ENCODE measurements at regions not wholly inside any gene's neighbourhood (a gene's known extent, or its start where the extent isn't known, plus 50 kb on each side); places are given as distances from the start of the nearest gene placed in this dataset.
A peak's percentile ranks its signal among the peaks of the same experiment; 100 is the strongest.
"Not testable (repeated sequence)": the region's sequence is repeated elsewhere in the genome, so short reads cannot be mapped to it uniquely, and the experiment has no call there.

DNA sequence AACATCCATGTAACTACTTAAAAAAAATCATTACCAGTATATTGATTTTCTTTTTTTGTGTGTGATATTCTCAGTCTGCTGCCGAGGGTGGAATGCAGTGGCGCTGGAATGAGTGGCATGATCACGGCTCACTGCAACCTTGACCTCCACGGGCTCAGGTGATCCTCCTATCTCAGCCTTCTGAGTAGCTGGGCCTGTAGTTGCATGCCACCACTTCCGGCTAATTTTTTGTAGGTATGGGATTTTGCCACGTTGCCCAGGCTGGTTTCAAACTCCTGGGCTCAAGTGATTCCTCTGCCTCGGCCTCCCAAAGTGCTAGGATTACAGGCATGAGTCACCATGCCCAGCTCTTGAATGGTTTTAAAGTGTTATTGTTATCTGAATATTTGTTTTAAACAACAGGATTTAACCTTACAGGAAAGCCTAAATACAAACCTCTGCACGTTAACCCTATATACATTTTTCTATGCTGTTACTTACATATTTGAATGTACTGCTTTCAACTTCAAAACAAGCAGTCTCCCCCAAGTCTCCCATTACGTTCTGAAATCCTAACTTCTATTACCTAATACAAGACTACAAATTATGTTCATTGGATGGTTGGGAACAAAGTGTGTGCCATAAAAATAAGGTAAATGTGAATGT is 61.7 kb downstream of the KPNA2 start:
- no peak for DNase-seq

DNA sequence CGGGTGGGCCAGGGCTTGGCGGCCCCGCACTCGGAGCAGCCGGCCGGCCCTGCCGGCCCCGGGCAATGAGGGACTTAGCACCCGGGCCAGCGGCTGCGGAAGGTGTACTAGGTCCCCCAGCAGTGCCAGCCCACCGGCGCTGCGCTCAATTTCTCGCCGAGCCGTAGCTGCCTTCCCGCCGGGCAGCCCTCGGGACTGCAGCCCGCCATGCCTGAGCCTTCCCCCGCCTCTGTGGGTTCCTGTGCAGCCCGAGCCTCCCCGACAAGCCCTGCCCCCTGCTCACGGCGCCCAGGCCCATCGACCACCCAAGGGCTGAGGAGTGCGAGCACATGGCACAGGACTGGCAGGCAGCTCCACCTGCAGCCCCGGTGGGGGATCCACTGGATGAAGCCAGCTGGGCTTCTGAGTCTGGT is 63.8 kb downstream of the KPNA2 start:
- DNase-seq, result not testable (repeated sequence)

DNA sequence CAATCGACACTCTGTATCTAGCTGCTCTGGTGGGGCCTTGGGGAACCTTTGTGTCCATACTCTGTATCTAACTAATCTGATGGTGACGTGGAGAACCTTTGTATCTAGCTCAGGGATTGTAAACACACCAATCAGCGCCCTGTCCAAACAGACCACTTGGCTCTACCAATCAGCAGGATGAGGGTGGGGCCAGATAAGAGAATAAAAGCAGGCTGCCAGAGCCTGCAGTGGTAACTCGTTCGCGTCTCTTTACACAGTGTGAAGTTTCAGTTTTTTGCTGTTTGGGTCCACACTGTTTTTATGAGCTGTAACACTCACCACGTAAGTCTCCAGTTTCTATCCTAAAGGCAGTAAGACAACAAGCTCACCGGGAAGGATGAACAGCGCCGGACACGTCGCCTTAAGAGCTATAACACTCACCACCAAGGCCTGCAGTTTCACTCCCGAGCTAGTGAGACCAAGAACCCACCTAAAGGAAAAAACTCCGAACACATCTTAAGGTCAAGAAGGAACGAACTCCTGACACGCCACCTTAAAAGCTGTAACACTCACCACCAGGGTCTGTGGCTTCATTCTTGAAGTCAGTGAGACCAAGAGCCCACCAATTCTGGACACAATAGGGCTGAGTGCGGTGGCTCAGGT is 64.6 kb downstream of the KPNA2 start:
- no peak for DNase-seq

DNA sequence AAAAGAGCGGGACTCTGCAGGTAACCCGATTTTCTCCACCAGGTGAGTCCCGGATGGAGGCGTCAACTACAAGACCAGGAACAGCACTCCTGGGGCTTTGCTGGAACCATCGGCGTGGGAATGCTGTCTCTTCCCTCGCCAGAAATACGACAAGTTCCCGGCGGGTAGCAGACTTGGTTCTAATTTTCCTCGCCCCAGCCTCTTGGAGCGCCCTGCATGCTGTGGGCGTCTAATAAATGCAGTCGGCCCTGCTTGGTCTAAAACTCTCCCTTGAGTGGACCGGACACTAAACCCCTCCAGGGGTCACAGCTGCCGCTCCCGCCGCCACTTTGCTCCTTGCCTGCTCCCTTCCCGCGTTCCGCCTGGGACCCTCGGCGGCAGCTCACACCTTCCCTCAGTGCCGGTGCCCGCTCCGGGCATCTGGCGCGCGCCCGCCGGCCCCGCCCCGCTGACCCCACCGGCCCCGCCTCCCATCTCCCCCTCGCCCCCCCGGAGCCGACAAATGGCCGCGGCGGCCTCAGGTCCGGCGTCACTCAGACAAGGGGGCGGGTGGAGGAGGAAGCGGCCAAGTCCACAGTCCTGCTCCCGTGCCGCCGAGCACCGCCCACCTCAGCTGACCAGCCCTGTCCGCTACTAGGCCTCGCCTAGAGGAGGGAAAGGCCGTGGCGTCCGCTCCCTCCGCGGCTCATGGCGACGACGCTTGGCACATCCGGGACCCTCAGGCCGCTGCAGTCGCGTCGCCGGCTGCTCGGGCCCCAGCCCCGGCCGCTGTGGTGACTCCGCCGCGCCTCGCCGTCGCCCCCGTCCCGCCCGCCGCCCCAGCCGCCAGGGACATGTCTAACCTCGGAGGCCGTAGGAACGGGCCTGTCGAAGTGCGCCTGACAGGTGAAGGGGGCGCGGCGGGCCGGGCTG is 65.8 kb downstream of the KPNA2 start:
- DNase-seq, result peak; percentile 67 to 78

- DNase-seq, result peak in 1 of 2 experiments; percentile 59
These were observed 66.4 kb downstream of the KPNA2 start for GRCh38 chr17:68101987-68102314.

DNA sequence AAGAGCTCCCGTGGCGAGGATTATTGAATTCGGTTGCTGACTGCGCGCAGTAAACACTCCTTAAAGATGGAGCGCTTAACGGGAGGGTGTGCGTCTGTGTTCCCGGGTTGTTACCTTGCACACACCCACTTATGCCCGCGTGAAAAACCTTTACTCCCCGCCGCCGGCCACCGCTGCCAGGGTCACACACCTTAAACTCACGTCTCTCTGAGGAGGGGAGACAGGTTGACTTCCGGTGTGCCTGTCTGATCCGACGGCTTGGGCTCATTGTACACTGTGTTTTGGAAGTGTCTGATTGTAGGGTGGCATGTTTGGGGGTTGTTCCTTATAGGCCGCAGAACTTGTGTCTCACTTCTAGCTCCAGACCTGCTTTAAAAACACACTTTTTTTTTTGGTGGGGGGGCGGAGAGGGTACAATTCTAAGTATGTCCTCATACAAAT is 66.8 kb downstream of the KPNA2 start:
- peak; percentile 41 to 48 for DNase-seq

DNA sequence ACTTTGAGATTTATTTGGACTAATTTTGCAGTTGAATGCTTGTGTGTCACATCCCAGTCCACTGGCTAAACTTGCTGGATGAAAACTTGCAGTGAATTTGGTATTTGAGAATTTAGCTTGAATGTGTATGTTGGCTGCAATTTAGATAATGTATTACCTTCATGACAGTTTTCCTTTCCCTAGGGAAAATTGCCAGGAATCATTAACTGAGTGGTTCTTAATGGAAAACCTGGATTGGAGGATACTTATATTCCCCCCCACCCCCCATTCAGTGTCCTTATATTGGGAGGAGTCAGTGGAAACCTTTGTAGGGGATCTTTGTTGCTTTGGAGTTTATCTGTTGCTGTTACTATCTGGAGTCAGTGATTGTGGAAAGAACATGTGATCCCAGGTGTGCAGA is 67.6 kb downstream of the KPNA2 start:
- DNase-seq, result no peak

GRCh38 chr17:68106085-68106484 is 70.5 kb downstream of the KPNA2 start:
- DNase-seq, result no peak

DNA sequence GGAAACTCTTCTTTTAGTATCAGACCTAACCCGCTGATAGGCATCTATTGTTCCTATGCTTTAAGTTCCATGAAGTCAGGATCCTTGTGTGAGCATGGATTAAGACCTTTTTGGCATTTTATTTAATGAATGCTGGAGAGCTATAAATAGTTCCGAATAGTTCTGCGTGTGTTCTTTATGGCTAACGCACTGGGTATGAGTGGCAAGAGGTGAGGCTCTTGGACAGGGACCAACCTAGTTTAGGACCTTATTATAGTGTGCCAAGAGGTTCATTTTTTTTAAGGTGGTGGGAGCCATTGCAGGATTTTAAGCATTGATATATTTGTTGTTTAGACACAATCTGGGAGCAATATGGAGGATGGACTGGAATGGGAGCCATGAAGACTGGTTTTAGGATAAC is 71.8 kb downstream of the KPNA2 start:
- DNase-seq, result no peak

DNA sequence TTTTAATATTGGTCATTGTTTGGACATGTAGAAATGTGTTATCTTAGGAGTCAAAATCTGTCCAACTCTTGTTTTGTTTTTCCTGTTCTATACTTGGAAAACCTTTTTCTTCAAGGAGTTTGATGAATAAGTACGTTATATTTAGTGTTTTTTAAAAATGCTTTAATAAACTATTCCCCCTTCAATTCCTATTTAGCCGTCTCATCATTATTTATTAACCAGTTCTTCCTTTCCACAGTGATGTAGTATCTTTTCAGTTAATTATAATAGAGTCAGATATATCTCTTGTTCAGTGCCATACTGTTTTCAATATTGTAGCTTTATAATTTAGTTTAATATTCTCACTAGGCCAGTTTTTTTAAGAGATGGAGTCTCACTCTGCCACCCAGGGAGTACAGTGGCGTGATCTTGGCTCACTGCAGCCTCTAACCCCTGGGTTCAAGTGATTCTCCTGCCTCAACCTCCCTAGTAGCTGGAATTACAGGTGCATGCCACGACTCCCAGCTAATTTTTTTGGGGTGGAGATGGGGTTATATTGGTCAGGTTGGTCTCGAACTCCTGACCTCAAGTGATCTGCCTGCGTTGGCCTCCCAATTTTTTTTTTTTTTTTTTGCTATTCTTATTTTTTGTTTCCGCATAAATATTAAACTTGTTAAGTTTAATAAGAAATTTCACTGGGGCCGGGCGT is 72.9 kb downstream of the KPNA2 start:
- no peak for DNase-seq

- not testable (repeated sequence) for DNase-seq
These were observed 73.9 kb downstream of the KPNA2 start for GRCh38 chr17:68109404-68109803.

DNA sequence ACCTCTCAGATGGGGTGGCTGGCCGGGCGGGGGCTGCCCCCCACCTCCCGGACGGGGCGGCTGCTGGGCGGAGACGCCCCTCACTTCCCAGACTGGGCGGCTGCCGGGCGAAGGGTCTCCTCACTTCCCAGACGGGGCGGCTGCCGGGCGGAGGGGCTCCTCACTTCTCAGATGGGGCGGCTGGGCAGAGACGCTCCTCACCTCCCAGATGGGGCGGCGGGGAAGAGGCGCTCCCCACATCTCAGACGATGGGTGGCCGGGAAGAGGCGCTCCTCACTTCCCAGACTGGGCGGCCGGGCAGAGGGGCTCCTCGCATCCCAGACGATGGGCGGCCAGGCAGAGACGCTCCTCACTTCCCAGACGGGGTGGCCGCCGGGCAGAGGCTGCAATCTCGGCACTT is 80.7 kb downstream of the KPNA2 start:
- DNase-seq, result not testable (repeated sequence)

GRCh38 chr17:68122587-68122986 is 87.1 kb downstream of the KPNA2 start:
- no peak for DNase-seq

GRCh38 chr17:68125111-68125870 is 89.8 kb downstream of the KPNA2 start:
- DNase-seq, result no peak

- no peak for DNase-seq
These were observed 92.4 kb downstream of the KPNA2 start for GRCh38 chr17:68127914-68128313.

- DNase-seq, result no peak
These were observed 95.9 kb downstream of the KPNA2 start for GRCh38 chr17:68131456-68131855.

DNA sequence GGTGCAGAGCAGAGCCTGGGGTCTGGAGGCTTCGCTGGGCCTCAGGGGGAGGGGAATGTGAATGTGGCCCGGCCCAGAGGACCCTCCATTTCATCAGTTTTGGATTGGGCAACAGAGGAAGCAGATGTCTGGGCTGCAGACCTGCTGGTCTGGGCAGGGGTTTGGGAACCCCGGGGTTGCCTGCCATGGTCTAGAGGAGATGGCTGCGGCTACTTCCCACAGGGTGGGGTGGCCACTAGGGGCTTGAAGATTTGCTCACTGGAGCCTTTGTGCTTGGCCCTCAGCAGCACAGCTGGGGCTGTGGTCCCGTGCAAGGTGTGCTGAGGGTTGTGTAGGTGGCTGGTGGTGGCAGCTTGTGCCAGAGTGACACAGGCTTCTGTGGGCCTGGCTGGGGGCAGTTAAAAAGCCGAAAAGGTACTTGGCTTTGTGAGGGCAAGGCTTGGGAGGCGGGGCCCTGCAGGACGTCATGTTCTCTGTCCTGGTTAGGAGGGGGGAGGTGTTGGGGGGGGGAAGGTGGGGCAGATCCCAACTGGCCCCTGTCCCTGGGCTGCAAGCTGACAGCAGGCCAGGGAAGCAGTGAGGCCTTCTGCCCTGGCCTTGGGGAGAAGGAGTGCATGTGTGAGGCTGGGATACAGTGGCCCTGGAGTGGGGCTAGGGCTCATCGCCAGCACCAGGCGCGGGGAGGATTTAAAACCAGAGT is 98.0 kb downstream of the KPNA2 start:
- no peak for DNase-seq

DNA sequence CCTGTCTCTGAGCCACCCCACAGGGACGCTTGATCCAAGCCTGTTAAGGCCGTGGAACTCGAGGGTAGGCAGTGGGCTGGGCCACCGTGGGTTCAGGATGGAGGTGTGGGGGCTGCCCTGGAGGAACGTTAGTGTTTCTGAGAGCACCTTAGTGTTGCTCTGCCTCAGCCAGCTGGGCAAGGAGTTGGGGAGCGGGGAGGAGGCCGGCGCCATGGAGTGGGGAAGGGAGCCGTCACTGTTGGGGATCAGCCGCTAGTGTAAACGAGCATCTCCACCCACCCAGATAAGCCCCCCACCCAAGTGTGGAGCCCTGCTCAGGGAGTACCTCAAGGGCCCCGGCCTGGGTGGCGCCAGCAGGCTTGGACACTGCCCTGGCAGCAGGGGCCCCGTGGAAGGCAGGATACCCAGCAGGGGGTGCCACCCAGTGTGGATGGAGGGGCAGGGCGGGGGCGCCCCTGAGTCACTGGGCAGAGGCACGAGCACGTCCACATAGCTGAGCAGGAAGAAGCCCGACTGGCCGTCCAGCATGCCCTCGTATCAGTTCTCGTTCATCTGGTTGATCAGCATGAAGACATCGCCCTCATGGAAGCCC is 98.6 kb downstream of the KPNA2 start:
- no peak for DNase-seq

DNA sequence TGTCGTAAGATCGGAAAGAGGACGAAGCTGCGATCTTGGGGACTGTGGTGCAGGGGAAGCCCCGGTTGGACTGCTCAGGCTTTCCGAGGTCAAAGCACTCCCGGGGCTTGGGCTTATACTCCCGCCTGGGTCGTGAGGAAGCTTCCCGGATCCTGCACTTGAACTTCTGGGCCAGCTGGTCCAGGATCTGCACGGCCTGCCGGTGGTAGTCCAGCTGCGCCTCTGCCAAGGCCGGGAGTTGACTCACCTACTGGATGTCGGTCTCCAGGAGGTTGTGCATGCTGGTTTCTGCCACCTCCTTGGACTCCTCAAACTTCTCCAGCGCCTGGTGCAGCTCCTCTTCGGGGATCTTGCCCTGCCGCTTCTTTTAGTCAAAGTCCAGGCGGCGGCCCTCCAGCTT is 99.2 kb downstream of the KPNA2 start:
- no peak for DNase-seq

DNA sequence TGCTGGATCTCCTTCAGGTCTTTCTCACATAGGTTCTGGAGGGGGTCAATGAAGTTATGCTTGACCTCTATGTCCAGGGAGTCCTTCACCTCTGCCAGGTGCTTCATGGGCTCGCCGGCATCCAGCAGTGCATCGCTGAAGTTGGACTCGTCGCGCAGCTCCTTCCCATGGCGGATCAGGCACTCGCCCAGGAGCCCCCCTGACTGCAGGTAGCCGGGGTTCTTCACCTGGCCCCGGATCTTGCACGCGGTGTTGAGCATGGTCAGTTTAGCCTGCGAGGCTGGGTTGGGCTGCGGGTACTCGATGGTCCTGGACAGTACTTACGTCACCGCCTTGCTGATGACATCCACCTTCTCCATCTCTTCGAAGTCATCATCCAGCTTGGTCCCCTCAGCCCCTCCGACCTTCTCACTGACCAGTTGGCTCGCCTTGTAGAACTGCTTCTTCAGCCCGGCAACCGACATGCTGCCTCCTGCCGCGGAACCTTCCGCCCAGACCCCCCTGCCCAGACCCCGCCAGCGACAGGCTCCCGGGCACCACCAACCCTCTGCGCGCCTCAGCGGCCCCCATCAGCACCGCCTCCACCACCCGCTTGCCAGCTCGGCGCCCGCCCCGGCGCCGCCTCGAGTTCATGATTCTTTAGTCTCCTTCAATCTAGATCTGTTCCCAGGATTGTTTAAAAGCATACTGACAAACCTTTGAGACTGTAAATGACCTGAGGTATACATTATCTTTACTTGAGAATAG is 99.8 kb downstream of the KPNA2 start:
- DNase-seq, result no peak

- no peak for DNase-seq
These were observed 105.5 kb downstream of the KPNA2 start for GRCh38 chr17:68141050-68141449.
